ENCODE measurements at regions not wholly inside any gene's neighbourhood (a gene's known extent, or its start where the extent isn't known, plus 50 kb on each side); places are given as distances from the start of the nearest gene placed in this dataset.

GRCh38 chr6:14035874-14036273, 81.7 kb upstream of the CD83 start:
- Histone ChIP-seq H3K4me3 (replicated peaks in 1 of 3; ENCODE audit: low read depth in 2 of 3, low read length in 3 of 3) (no peak overlapping the region), H3K4me1 (ENCODE audit: control insufficient read depth in 1 of 2, insufficient read depth in 2 of 2, low read length in 2 of 2) (peaks cover 9 to 12% of the 10 kb centered on the region in 2 donors), H3K4me2 (replicated peaks; ENCODE audit: extremely low read depth, low read length, poor library complexity, severe bottlenecking) (no peak overlapping the region), H3K27ac (ENCODE audit: low read depth in 1 of 2, low read length in 2 of 2) (no peak overlapping the region), H3K79me2 (ENCODE audit: insufficient read depth, low read length) (no peaks in the 10 kb centered on the region), H3K9ac (ENCODE audit: insufficient read depth, low read length, poor library complexity, severe bottlenecking) (no peak overlapping the region), H3K36me3 (replicated peaks in 1 of 2; ENCODE audit: control insufficient read depth in 1 of 2, insufficient read depth in 2 of 2, low read length in 2 of 2) (no peaks in the 10 kb centered on the region), H3K9me3 (replicated peaks in 1 of 2; ENCODE audit: control insufficient read depth in 1 of 2, insufficient read depth in 1 of 2, low read length in 2 of 2) (no peaks in the 10 kb centered on the region), H3K27me3 (ENCODE audit: control insufficient read depth in 2 of 2, insufficient read depth in 2 of 2, low read length in 2 of 2) (no peaks in the 10 kb centered on the region), H2AFZ (ENCODE audit: insufficient read depth, low read depth, low read length, poor library complexity, severe bottlenecking) (no peak overlapping the region), H4K20me1 (ENCODE audit: insufficient read depth, low read length) (no peaks in the 10 kb centered on the region)
- no peaks in the 10 kb centered on the region for H3K36me3 Mint-ChIP-seq
- no peak for DNase-seq
- no peak overlapping the region for H3K27ac Mint-ChIP-seq
- peaks cover 0 to under 1% (median 0%) of the 10 kb centered on the region in 7 donors for H3K9me3 Mint-ChIP-seq
- 78% methylated on average over 1 of the region's 3 CpGs for WGBS (ENCODE audit: insufficient coverage)
- peaks cover 6 to 10% (median 8%) of the 10 kb centered on the region in 3 donors for H3K27me3 Mint-ChIP-seq (ENCODE audit: low read depth in 3 of 3)
- H3K4me1 Mint-ChIP-seq, result peaks cover 14% of the 10 kb centered on the region
- no peak for TF ChIP-seq CTCF (IDR thresholded peaks at IDR 0.05)
- H3K4me3 Mint-ChIP-seq, result no peak overlapping the region
- intact Hi-C loops (cut with micrococcal nuclease), result loop anchor here (10.0 kb wide), 1 partner anchor 111 kb away; the partner anchor contains the start of gene RNF182 (in 2 of the 2)

GRCh38 chr6:14036911-14037310, 80.7 kb upstream of the CD83 start:
- Histone ChIP-seq H3K4me3 (replicated peaks in 1 of 3; ENCODE audit: low read depth in 2 of 3, low read length in 3 of 3) (no peak overlapping the region), H3K4me2 (replicated peaks; ENCODE audit: extremely low read depth, low read length, poor library complexity, severe bottlenecking) (no peak overlapping the region), H3K4me1 (ENCODE audit: control insufficient read depth in 1 of 2, insufficient read depth in 2 of 2, low read length in 2 of 2) (peaks cover 9 to 12% of the 10 kb centered on the region in 2 donors), H3K27me3 (ENCODE audit: control insufficient read depth in 2 of 2, insufficient read depth in 2 of 2, low read length in 2 of 2) (no peaks in the 10 kb centered on the region), H3K9ac (ENCODE audit: insufficient read depth, low read length, poor library complexity, severe bottlenecking) (no peak overlapping the region), H3K27ac (ENCODE audit: low read depth in 1 of 2, low read length in 2 of 2) (no peak overlapping the region), H3K79me2 (ENCODE audit: insufficient read depth, low read length) (no peaks in the 10 kb centered on the region), H2AFZ (ENCODE audit: insufficient read depth, low read depth, low read length, poor library complexity, severe bottlenecking) (no peak overlapping the region), H3K9me3 (replicated peaks in 1 of 2; ENCODE audit: control insufficient read depth in 1 of 2, insufficient read depth in 1 of 2, low read length in 2 of 2) (no peaks in the 10 kb centered on the region), H3K36me3 (replicated peaks in 1 of 2; ENCODE audit: control insufficient read depth in 1 of 2, insufficient read depth in 2 of 2, low read length in 2 of 2) (no peaks in the 10 kb centered on the region), H4K20me1 (ENCODE audit: insufficient read depth, low read length) (no peaks in the 10 kb centered on the region)
- no peaks in the 10 kb centered on the region for H3K36me3 Mint-ChIP-seq
- TF ChIP-seq CTCF (IDR thresholded peaks at IDR 0.05), result no peak
- no peaks in the 10 kb centered on the region for H3K9me3 Mint-ChIP-seq
- no peak overlapping the region for H3K4me3 Mint-ChIP-seq
- WGBS (ENCODE audit: insufficient coverage), result no CpG with 5 or more reads among the region's 4 CpGs
- no peak overlapping the region for H3K27ac Mint-ChIP-seq
- no peak for DNase-seq
- H3K27me3 Mint-ChIP-seq (ENCODE audit: low read depth in 3 of 3), result peaks cover 8 to 10% (median 8%) of the 10 kb centered on the region in 3 donors
- peaks cover 14% of the 10 kb centered on the region for H3K4me1 Mint-ChIP-seq
- intact Hi-C loops (cut with micrococcal nuclease), result loop anchor here (10.0 kb wide), 1 partner anchor 112 kb away; the partner anchor contains the start of gene RNF182 (in 2 of the 2)
